ENCODE measurements at regions not wholly inside any gene's neighbourhood (a gene's known extent, or its start where the extent isn't known, plus 50 kb on each side); places are given as distances from the start of the nearest gene placed in this dataset.
"Not testable (repeated sequence)": the region's sequence is repeated elsewhere in the genome, so short reads cannot be mapped to it uniquely, and the experiment has no call there.

GRCh38 chr3:177441276-177441812 is 244.1 kb upstream of the TBL1XR1 start:
- H3K4me3 ChIP-seq (ENCODE audit: low read length), result no peak overlapping the region
- no peak for TF ChIP-seq ZNF274 (IDR thresholded peaks at IDR 0.05; ENCODE audit: low read depth, low read length)

GRCh38 chr3:177441813-177442646 is 244.7 kb upstream of the TBL1XR1 start:
- no peak for TF ChIP-seq ZNF274 (IDR thresholded peaks at IDR 0.05; ENCODE audit: low read depth, low read length)
- H3K4me3 ChIP-seq (ENCODE audit: low read length), result no peak overlapping the region; the same call in 1 of the 2 replicates

GRCh38 chr3:177443469-177443868 is 246.2 kb upstream of the TBL1XR1 start:
- no peak for TF ChIP-seq ZNF274 (IDR thresholded peaks at IDR 0.05; ENCODE audit: low read depth, low read length)
- H3K4me3 ChIP-seq (ENCODE audit: low read length), result no peak overlapping the region

GRCh38 chr3:177444696-177445095 is 247.4 kb upstream of the TBL1XR1 start:
- no peak for TF ChIP-seq ZNF274 (IDR thresholded peaks at IDR 0.05; ENCODE audit: low read depth, low read length)
- no peak overlapping the region for H3K4me3 ChIP-seq (ENCODE audit: low read length)

GRCh38 chr3:177445549-177445948 is 248.3 kb upstream of the TBL1XR1 start:
- H3K4me3 ChIP-seq (ENCODE audit: low read length), result no peak overlapping the region
- no peak for TF ChIP-seq ZNF274 (IDR thresholded peaks at IDR 0.05; ENCODE audit: low read depth, low read length)

GRCh38 chr3:177446165-177446601 is 248.9 kb upstream of the TBL1XR1 start:
- no peak for TF ChIP-seq ZNF274 (IDR thresholded peaks at IDR 0.05; ENCODE audit: low read depth, low read length)
- no peak overlapping the region for H3K4me3 ChIP-seq (ENCODE audit: low read length)

- no peak for TF ChIP-seq ZNF274 (IDR thresholded peaks at IDR 0.05; ENCODE audit: low read depth, low read length)
Measured at GRCh38 chr3:177447938-177448337, 250.7 kb upstream of the TBL1XR1 start.

GRCh38 chr3:177448987-177449359 is 251.7 kb upstream of the TBL1XR1 start:
- no peak overlapping the region for H3K4me3 ChIP-seq (ENCODE audit: low read length)
- no peak for TF ChIP-seq ZNF274 (IDR thresholded peaks at IDR 0.05; ENCODE audit: low read depth, low read length)

More at GRCh38 chr3:177447938-177448337, 250.7 kb upstream of the TBL1XR1 start:
- no peak overlapping the region for H3K4me3 ChIP-seq (ENCODE audit: low read length)

- TF ChIP-seq ZNF274 (IDR thresholded peaks at IDR 0.05; ENCODE audit: low read depth, low read length), result no peak
- no peak overlapping the region; the same call in 1 of the 2 replicates for H3K4me3 ChIP-seq (ENCODE audit: low read length)
Measured at GRCh38 chr3:177449360-177450006, 252.2 kb upstream of the TBL1XR1 start.

- TF ChIP-seq ZNF274 (IDR thresholded peaks at IDR 0.05; ENCODE audit: low read depth, low read length), result no peak
Measured at GRCh38 chr3:177451301-177451750, 254.0 kb upstream of the TBL1XR1 start.

GRCh38 chr3:177451864-177452830 is 254.9 kb upstream of the TBL1XR1 start:
- H3K4me3 ChIP-seq (ENCODE audit: low read length), result no peak overlapping the region
- TF ChIP-seq ZNF274 (IDR thresholded peaks at IDR 0.05; ENCODE audit: low read depth, low read length), result no peak

More at GRCh38 chr3:177451301-177451750, 254.0 kb upstream of the TBL1XR1 start:
- no peak overlapping the region for H3K4me3 ChIP-seq (ENCODE audit: low read length)

- H3K4me3 ChIP-seq (ENCODE audit: low read length), result no peak overlapping the region
- TF ChIP-seq ZNF274 (IDR thresholded peaks at IDR 0.05; ENCODE audit: low read depth, low read length), result no peak
Measured at GRCh38 chr3:177452831-177453450, 255.7 kb upstream of the TBL1XR1 start.

GRCh38 chr3:177453451-177453844 is 256.2 kb upstream of the TBL1XR1 start:
- H3K4me3 ChIP-seq (ENCODE audit: low read length), result no peak overlapping the region
- TF ChIP-seq ZNF274 (IDR thresholded peaks at IDR 0.05; ENCODE audit: low read depth, low read length), result no peak

GRCh38 chr3:177457204-177457603 is 259.9 kb upstream of the TBL1XR1 start:
- not testable (repeated sequence) for H3K4me3 ChIP-seq (ENCODE audit: low read length)

Data from GM08714 (cell line).